Endothelial cell of umbilical vein (primary cell): ENCODE measurements at regions not wholly inside any gene's neighbourhood (a gene's known extent, or its start where the extent isn't known, plus 50 kb on each side); places are given as distances from the start of the nearest gene placed in this dataset.

Source experiments
- BruUV-seq: library from RNA; stranded (reverse); fragments of 400-500 nt; replicated peaks from 2 replicates; lab custom pipeline; 2021; lab: Mats Ljungman, UMichigan
- CTCF ChIA-PET: fragments of 300-600, 350-600 bp; sonication (Branson Sonifier 250); formaldehyde crosslinking; loops from one replicate; lab custom pipeline; 2021; ENCODE audit warnings: antibody characterized with exemption, inconsistent platforms; lab: Charles Lee
- POLR2A ChIA-PET: fragments of 300-600, 350-600 bp; sonication (Branson Sonifier 250); formaldehyde crosslinking; loops from one replicate; lab custom pipeline; 2021; ENCODE audit warnings: antibody characterized with exemption, inconsistent platforms; lab: Charles Lee
- DNase-seq: peaks from one replicate; pipeline ENCODE4 v3.0.0-alpha.2; 2011; ENCODE audit warnings: low read depth, low spot score
- FAIRE-seq: peaks from 2 replicates; lab custom pipeline; 2011; peaks lifted over from hg19 to GRCh38; lab: Jason Lieb, UNC
- H2AFZ ChIP-seq: 2 replicates; pipeline ENCODE4 v1.6.0; 2012; ENCODE audit warnings: low read depth, low read length, control low read depth, inconsistent platforms
- H3K27ac ChIP-seq: 2 replicates; pipeline ENCODE4 v1.5.1; 2011; ENCODE audit warnings: low read depth, mild to moderate bottlenecking, control low read depth, low read length, moderate library complexity; ENCODE audit not compliant: insufficient read depth
- H3K27me3 ChIP-seq, 2 experiments: 2 replicates each; pipeline versions ENCODE4 v1.6.0 to v1.6.1; 2011; ENCODE audit warnings: low read length in 2 of 2, mixed read lengths in 1 of 2; ENCODE audit not compliant: control insufficient read depth in 2 of 2, insufficient read depth in 2 of 2
- H3K36me3 ChIP-seq, 2 experiments: 2 replicates in 1 of 2; 3 replicates in 1 of 2; pipeline ENCODE4 v1.5.1; 2011; ENCODE audit warnings: low read length in 2 of 2, mild to moderate bottlenecking in 1 of 2, moderate library complexity in 1 of 2; ENCODE audit not compliant: control insufficient read depth in 2 of 2, insufficient read depth in 2 of 2; ENCODE audit errors: extremely low read depth in 1 of 2
- H3K4me1 ChIP-seq: 3 replicates; pipeline ENCODE4 v1.5.1; 2011; ENCODE audit warnings: mild to moderate bottlenecking, low read length; ENCODE audit not compliant: control insufficient read depth, insufficient read depth; ENCODE audit errors: extremely low read depth
- H3K4me2 ChIP-seq: 2 replicates; pipeline ENCODE4 v1.6.1; 2011; ENCODE audit warnings: low read length, control low read depth, mixed read lengths; ENCODE audit not compliant: insufficient read depth
- H3K4me3 ChIP-seq, 3 experiments: fragments of 200-600 bp in 1 of 3; sonication (generic), shearing (Covaris generic) in 1 of 3; replicated peaks in 1 of 3; 2 replicates each; pipeline ENCODE4 v1.5.1; 2011 to 2016; ENCODE audit warnings: control low read depth in 3 of 3, low read length in 3 of 3, mild to moderate bottlenecking in 2 of 3, inconsistent platforms in 1 of 3, low read depth in 1 of 3, moderate library complexity in 1 of 3; ENCODE audit not compliant: insufficient read depth in 1 of 3
- H3K79me2 ChIP-seq: 2 replicates; pipeline ENCODE4 v1.6.0; 2012; ENCODE audit warnings: low read length, inconsistent platforms; ENCODE audit not compliant: control insufficient read depth, insufficient read depth
- H3K9ac ChIP-seq: replicated peaks from 2 replicates; pipeline ENCODE3; 2011; ENCODE audit warnings: low read length, control low read depth; ENCODE audit not compliant: insufficient read depth; ENCODE audit errors: extremely low read depth
- H3K9me1 ChIP-seq: replicated peaks from 3 replicates; pipeline ENCODE4 v1.6.0; 2011; ENCODE audit warnings: mild to moderate bottlenecking, low read length; ENCODE audit not compliant: control insufficient read depth, insufficient read depth; ENCODE audit errors: extremely low read depth
- H3K9me3 ChIP-seq: replicated peaks from 2 replicates; pipeline ENCODE4 v1.5.1; 2012; ENCODE audit warnings: low read length, inconsistent platforms; ENCODE audit not compliant: control insufficient read depth, insufficient read depth
- H4K20me1 ChIP-seq: replicated peaks from 2 replicates; pipeline ENCODE3; 2011; ENCODE audit warnings: mild to moderate bottlenecking, low read length; ENCODE audit not compliant: control insufficient read depth, insufficient read depth; ENCODE audit errors: extremely low read depth
- CTCF ChIP-seq, 2 donors: IDR thresholded peaks; 1 replicate in 1 of 2; 2 replicates in 1 of 2; pipeline ENCODE4 v1.5.1; 2011; ENCODE audit warnings: low read length in 2 of 2, mild to moderate bottlenecking in 2 of 2, moderate library complexity in 2 of 2, control low read depth in 1 of 2, inconsistent platforms in 1 of 2, low read depth in 1 of 2; ENCODE audit not compliant: insufficient read depth in 1 of 2; ENCODE audit errors: extremely low read depth in 1 of 2
- EZH2 ChIP-seq: IDR thresholded peaks from 2 replicates; pipeline ENCODE4 v1.6.1; 2012; ENCODE audit warnings: borderline replicate concordance, low read depth, mild to moderate bottlenecking, moderate library complexity, low read length, inconsistent platforms; ENCODE audit not compliant: severe bottlenecking
- FOS ChIP-seq: IDR thresholded peaks from 2 replicates; pipeline ENCODE4 v1.6.1; 2011; ENCODE audit warnings: mild to moderate bottlenecking, low read length, moderate library complexity, borderline replicate concordance; ENCODE audit not compliant: insufficient read depth
- GATA2 ChIP-seq: IDR thresholded peaks from 2 replicates; pipeline ENCODE4 v1.7.0; 2011; ENCODE audit warnings: low read depth, mild to moderate bottlenecking, moderate library complexity, mixed read lengths, low read length; ENCODE audit not compliant: insufficient read length, insufficient read depth
- JUN ChIP-seq: IDR thresholded peaks from 2 replicates; pipeline ENCODE4 v1.6.1; 2011; ENCODE audit warnings: borderline replicate concordance, low read depth; ENCODE audit not compliant: insufficient read length, insufficient read depth
- MAX ChIP-seq: IDR thresholded peaks from 2 replicates; pipeline ENCODE4 v1.6.1; 2011; ENCODE audit not compliant: insufficient read depth, insufficient read length
- MYC ChIP-seq: IDR thresholded peaks from one replicate; pipeline ENCODE4 v1.6.1; 2011; ENCODE audit warnings: mild to moderate bottlenecking, low read depth, low read length
- POLR2A ChIP-seq: IDR thresholded peaks from 2 replicates; pipeline ENCODE4 v1.6.1; 2012; ENCODE audit warnings: low read depth, mild to moderate bottlenecking, control low read depth, low read length
- POLR2AphosphoS5 ChIP-seq: IDR thresholded peaks from 2 replicates; pipeline ENCODE4 v1.6.1; 2012; ENCODE audit warnings: low read depth, mild to moderate bottlenecking, control low read depth, low read length, moderate library complexity; ENCODE audit not compliant: insufficient read depth
- dilution Hi-C: fragments of 300-500 bp; cut with MboI; formaldehyde crosslinking; loops from one replicate; pipeline ENCODE4 v1.15.0; 2019; ENCODE audit warnings: low sequenced_read_pairs; ENCODE audit not compliant: extremely low pct_ligation_motif_present
- intact Hi-C: fragments of 100-400 bp; cut with micrococcal nuclease; formaldehyde crosslinking; loops from one replicate; pipeline ENCODE4 v1.10.0; 2022

- no peak for DNase-seq
- Histone ChIP-seq H3K79me2 (no peaks in the 10 kb centered on the region), H3K4me1 (no peaks in the 10 kb centered on the region), H3K9me3 (no peaks in the 10 kb centered on the region), H3K4me3 (no peak overlapping the region), H3K27ac (no peak overlapping the region), H3K27me3 (no peaks in the 10 kb centered on the region), H2AFZ (no peak overlapping the region), H3K4me2 (no peak overlapping the region), H3K36me3 (no peaks in the 10 kb centered on the region), H3K9ac (no peak overlapping the region), H3K9me1 (no peaks in the 10 kb centered on the region), H4K20me1 (no peaks in the 10 kb centered on the region)
- dilution Hi-C loops = no loop called here
- ChIA-PET CTCF (no interaction called here), POLR2A (no interaction called here)
- no TSS peak for BruUV-seq
- no peak for FAIRE-seq
- intact Hi-C loops = no loop called here
- TF ChIP-seq POLR2A = no peak
- no peak for TF ChIP-seq POLR2AphosphoS5
- no peak for TF ChIP-seq CTCF (IDR thresholded peaks at IDR 0.05; ENCODE audit: extremely low read depth in 1 of 2, insufficient read depth in 1 of 2, low read depth in 1 of 2, low read length in 2 of 2)
- no peak for TF ChIP-seq MYC
- TF ChIP-seq JUN = no peak
- TF ChIP-seq FOS = no peak
- TF ChIP-seq MAX = no peak
- TF ChIP-seq EZH2 = no peak
- no peak for TF ChIP-seq GATA2
Measured at GRCh38 chrX:30493348-30493747, 84.2 kb downstream of the TASL start.
